Osteocyte (in vitro differentiated cells): ENCODE measurements at regions not wholly inside any gene's neighbourhood (a gene's known extent, or its start where the extent isn't known, plus 50 kb on each side); places are given as distances from the start of the nearest gene placed in this dataset.

Experiments used
- DNase-seq: peaks from one replicate; pipeline ENCODE4 v3.0.0; 2021; ENCODE audit warnings: mixed read lengths; ENCODE audit not compliant: unreplicated experiment; ENCODE audit errors: extremely low spot score
- H3K27ac Mint-ChIP-seq: one replicate; pipeline ENCODE4 v1.8.0; 2021; ENCODE audit warnings: mild to moderate bottlenecking, mixed read lengths; ENCODE audit not compliant: unreplicated experiment
- H3K27me3 Mint-ChIP-seq: one replicate; pipeline ENCODE4 v1.8.0; 2021; ENCODE audit warnings: mixed read lengths; ENCODE audit not compliant: unreplicated experiment
- H3K36me3 Mint-ChIP-seq: one replicate; pipeline ENCODE4 v1.8.0; 2021; ENCODE audit warnings: mixed read lengths; ENCODE audit not compliant: unreplicated experiment
- H3K4me1 Mint-ChIP-seq: one replicate; pipeline ENCODE4 v1.8.0; 2021; ENCODE audit warnings: mixed read lengths; ENCODE audit not compliant: unreplicated experiment
- H3K4me3 Mint-ChIP-seq: one replicate; pipeline ENCODE4 v1.8.0; 2021; ENCODE audit warnings: mild to moderate bottlenecking, moderate library complexity, mixed read lengths; ENCODE audit not compliant: unreplicated experiment
- H3K9me3 Mint-ChIP-seq: one replicate; pipeline ENCODE4 v1.8.0; 2021; ENCODE audit warnings: mixed read lengths; ENCODE audit not compliant: unreplicated experiment
- TF ChIP-seq, protein P1 (sequence below): fragments of 200-600 bp; sonication (generic); IDR thresholded peaks from 2 replicates; pipeline ENCODE4 v1.5.0; 2021; ENCODE audit warnings: antibody characterized with exemption, mild to moderate bottlenecking, moderate library complexity

DNA sequence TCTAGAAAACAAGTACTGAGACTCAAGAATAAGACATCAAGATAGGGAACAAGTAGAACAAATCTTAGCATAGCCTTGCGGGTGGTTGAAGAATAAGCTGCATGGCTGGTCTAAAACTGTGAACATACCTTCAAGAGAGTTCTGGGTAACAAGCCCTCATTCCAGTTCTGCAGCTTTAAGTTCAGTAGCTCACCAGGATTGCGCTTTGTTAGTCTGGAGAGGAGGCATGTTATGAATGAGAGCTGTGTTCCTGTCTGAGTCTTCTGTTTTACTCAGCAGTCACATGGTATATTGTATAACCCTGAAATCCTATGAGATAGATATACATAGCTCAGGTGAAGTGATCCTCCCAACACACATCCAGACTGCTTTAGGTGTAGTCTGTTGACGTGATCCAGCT is 406.6 kb upstream of the IRAK1BP1 start:
- H3K36me3 Mint-ChIP-seq: no peaks in the 10 kb centered on the region
- H3K4me3 Mint-ChIP-seq: no peak overlapping the region
- H3K27ac Mint-ChIP-seq: no peak overlapping the region
- DNase-seq: no peak
- no peaks in the 10 kb centered on the region for H3K27me3 Mint-ChIP-seq
- H3K4me1 Mint-ChIP-seq: peaks cover 4% of the 10 kb centered on the region
- TF ChIP-seq, protein P1, sequence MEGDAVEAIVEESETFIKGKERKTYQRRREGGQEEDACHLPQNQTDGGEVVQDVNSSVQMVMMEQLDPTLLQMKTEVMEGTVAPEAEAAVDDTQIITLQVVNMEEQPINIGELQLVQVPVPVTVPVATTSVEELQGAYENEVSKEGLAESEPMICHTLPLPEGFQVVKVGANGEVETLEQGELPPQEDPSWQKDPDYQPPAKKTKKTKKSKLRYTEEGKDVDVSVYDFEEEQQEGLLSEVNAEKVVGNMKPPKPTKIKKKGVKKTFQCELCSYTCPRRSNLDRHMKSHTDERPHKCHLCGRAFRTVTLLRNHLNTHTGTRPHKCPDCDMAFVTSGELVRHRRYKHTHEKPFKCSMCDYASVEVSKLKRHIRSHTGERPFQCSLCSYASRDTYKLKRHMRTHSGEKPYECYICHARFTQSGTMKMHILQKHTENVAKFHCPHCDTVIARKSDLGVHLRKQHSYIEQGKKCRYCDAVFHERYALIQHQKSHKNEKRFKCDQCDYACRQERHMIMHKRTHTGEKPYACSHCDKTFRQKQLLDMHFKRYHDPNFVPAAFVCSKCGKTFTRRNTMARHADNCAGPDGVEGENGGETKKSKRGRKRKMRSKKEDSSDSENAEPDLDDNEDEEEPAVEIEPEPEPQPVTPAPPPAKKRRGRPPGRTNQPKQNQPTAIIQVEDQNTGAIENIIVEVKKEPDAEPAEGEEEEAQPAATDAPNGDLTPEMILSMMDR: no peak
- H3K9me3 Mint-ChIP-seq: no peaks in the 10 kb centered on the region

DNA sequence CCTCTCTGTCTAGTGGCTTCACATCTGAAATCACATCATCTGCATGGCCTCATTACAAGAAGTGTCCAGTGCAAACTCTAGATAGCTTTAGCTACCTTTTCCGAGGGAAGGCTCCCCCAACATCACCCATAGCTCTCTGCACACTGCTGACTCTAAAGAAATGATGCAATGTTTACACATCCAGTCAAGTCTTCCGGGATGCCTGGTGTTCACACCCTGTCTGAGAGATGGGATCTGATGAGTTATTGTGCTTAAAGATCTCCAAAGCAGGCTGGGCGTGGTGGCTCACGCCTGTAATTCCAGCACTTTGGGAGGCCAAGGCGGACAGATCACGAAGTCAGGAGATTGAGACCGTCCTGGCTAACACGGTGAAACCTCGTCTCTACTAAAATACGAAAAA is 404.6 kb upstream of the IRAK1BP1 start:
- H3K27me3 Mint-ChIP-seq: no peaks in the 10 kb centered on the region
- TF ChIP-seq, protein P1: no peak
- H3K4me1 Mint-ChIP-seq: peaks cover 4% of the 10 kb centered on the region
- H3K36me3 Mint-ChIP-seq: no peaks in the 10 kb centered on the region
- H3K27ac Mint-ChIP-seq: no peak overlapping the region
- H3K4me3 Mint-ChIP-seq: no peak overlapping the region
- no peaks in the 10 kb centered on the region for H3K9me3 Mint-ChIP-seq
- DNase-seq: no peak

DNA sequence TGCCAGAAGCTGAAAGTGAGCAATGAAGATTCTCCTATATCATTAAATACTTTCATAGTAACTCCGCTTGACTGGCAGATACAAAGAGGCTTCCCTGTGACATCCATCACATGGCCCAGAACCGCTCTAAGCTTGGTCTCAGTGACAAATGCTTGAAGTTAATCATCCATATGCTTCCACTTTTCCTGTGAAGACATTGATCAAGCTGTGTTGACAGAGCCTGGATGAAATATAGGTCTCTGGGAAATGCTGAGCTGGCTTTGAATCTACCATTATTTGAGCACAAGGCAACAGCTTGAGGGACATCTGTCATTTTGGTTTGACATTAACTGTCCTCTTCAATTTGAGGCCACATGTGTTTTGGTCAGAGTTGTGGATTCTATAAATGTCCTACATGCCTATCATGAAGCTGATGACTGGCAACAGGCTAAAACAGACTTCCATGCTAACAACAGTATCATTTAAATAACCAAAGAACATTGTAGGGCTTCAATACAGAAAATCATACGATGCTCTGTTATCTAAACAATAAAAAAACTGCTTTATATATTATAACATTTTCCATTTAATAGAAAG is 402.2 kb upstream of the IRAK1BP1 start:
- no peak overlapping the region for H3K4me3 Mint-ChIP-seq
- DNase-seq: no peak
- H3K9me3 Mint-ChIP-seq: peaks cover 10% of the 10 kb centered on the region
- TF ChIP-seq, protein P1: no peak
- H3K27ac Mint-ChIP-seq: no peak overlapping the region
- H3K27me3 Mint-ChIP-seq: no peaks in the 10 kb centered on the region
- H3K4me1 Mint-ChIP-seq: no peaks in the 10 kb centered on the region
- H3K36me3 Mint-ChIP-seq: no peaks in the 10 kb centered on the region

DNA sequence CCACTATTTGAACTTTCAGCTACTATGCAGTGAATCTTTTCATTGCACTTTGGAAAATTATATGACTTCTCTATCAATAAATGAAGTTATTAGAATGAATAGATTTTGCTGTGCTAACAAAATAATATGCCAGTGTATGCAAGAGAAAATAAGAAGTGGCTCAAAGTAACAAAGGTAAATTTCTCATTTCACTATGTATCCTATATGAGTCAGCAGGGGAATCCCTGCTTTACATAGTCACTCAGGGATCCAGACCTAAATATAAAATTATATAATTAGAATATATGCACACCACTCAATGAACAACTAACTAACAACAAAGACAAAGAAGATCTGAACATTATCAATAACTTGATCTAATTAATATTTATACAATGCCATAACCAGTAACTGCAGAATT is 390.8 kb upstream of the IRAK1BP1 start:
- Mint-ChIP-seq H3K27me3 (no peaks in the 10 kb centered on the region), H3K36me3 (no peaks in the 10 kb centered on the region), H3K4me3 (no peak overlapping the region), H3K27ac (no peak overlapping the region), H3K4me1 (no peaks in the 10 kb centered on the region), H3K9me3 (peaks cover 4% of the 10 kb centered on the region)
- no peak for DNase-seq
- TF ChIP-seq, protein P1: no peak

DNA sequence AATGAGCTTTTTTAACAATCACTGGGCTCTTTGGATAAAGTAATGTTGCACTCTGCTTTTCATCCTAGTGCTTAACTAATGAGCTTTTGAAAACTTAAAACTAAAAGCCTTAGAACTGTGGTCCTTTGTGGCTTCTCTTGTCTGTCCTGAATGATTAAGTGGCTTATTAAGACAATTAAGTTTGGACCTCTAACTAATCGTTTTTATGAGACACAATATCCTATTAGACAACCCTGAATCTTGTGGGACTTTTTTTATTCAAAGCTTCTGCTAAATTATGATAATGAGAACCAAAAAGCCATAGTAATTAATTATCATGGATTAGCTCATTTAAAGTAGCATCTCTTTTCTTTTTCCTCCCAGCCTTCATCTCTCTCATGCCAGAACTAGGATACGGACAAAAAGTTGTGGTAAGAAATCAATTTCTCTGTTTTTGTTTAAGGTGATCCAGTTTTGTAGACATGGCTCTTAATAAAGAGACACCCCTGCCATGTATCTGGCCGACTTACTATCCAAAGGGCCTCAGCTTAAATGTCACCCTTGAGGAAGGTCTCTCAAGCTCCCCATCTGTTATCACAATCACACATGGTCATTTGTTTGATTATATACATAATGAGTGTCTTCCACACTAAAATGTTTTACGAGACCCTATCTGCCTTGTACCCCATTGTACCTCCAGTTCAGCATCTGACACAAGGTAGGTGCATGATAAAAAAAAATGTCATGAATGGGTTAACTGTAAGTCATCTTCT is 384.4 kb upstream of the IRAK1BP1 start:
- Mint-ChIP-seq H3K27ac (no peak overlapping the region), H3K27me3 (no peaks in the 10 kb centered on the region), H3K36me3 (no peaks in the 10 kb centered on the region), H3K4me3 (no peak overlapping the region), H3K9me3 (peaks cover 4% of the 10 kb centered on the region), H3K4me1 (peaks cover 26% of the 10 kb centered on the region)
- TF ChIP-seq, protein P1: no peak
- no peak for DNase-seq
